Chondrocyte (in vitro differentiated cells): ENCODE measurements at regions not wholly inside any gene's neighbourhood (a gene's known extent, or its start where the extent isn't known, plus 50 kb on each side); places are given as distances from the start of the nearest gene placed in this dataset.

Source experiments
- DNase-seq: peaks from one replicate; pipeline ENCODE4 v3.0.0; 2021; ENCODE audit warnings: mixed read lengths, low spot score
- H3K27ac Mint-ChIP-seq: one replicate; pipeline ENCODE4 v1.8.0; 2021; ENCODE audit warnings: mild to moderate bottlenecking, moderate library complexity, mixed read lengths; ENCODE audit not compliant: unreplicated experiment
- H3K27me3 Mint-ChIP-seq: 2 replicates; pipeline ENCODE4 v1.8.0; 2021; ENCODE audit warnings: low read depth, mixed read lengths
- H3K36me3 Mint-ChIP-seq: 2 replicates; pipeline ENCODE4 v1.8.0; 2021; ENCODE audit warnings: low read depth, mixed read lengths
- H3K4me1 Mint-ChIP-seq: 2 replicates; pipeline ENCODE4 v1.8.0; 2021; ENCODE audit warnings: low read depth, mild to moderate bottlenecking, mixed read lengths
- H3K4me3 Mint-ChIP-seq: one replicate; pipeline ENCODE4 v1.8.0; 2021; ENCODE audit warnings: mild to moderate bottlenecking, moderate library complexity, mixed read lengths; ENCODE audit not compliant: unreplicated experiment
- H3K9me3 Mint-ChIP-seq: 2 replicates; pipeline ENCODE4 v1.8.0; 2021; ENCODE audit warnings: low read depth, mixed read lengths
- CTCF ChIP-seq: fragments of 200-600 bp; sonication (generic); IDR thresholded peaks from 2 replicates; pipeline ENCODE4 v1.5.0; 2021; ENCODE audit warnings: antibody characterized with exemption, mild to moderate bottlenecking, moderate library complexity

- H3K9me3 Mint-ChIP-seq: peaks cover 5% of the 10 kb centered on the region
- peak overlapping the region; percentile 2 for H3K27ac Mint-ChIP-seq
- H3K27me3 Mint-ChIP-seq: no peaks in the 10 kb centered on the region
- H3K4me3 Mint-ChIP-seq: no peak overlapping the region
- no peaks in the 10 kb centered on the region for H3K36me3 Mint-ChIP-seq
- TF ChIP-seq CTCF: peak; percentile 66
- H3K4me1 Mint-ChIP-seq: peaks cover 39% of the 10 kb centered on the region
- DNase-seq: no peak
Measured at GRCh38 chr7:46131916-46132795, 211.1 kb upstream of the IGFBP3 start.

DNA sequence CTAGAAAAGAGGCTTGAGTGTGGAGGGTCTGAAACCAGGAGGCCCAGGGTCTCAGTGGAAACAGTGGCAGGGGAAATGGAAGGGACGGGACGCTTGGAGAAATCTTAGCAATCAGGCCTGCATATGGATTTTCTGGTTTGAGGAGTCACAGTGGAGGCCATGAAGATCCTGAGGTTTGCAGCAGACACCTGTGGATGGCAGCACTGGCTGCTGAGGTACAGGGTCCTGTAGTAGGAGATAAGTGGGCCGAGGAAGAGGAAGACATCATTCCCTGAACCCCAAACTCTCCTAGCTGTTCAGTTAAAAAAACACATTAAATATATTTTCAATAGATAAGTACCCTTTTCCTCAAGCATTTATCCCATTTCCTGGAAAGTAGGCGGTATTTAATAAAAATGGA is 208.8 kb upstream of the IGFBP3 start:
- Mint-ChIP-seq H3K4me1 (peaks cover 28% of the 10 kb centered on the region), H3K9me3 (peaks cover 2% of the 10 kb centered on the region), H3K4me3 (no peak overlapping the region), H3K27ac (no peak overlapping the region), H3K27me3 (no peaks in the 10 kb centered on the region), H3K36me3 (no peaks in the 10 kb centered on the region)
- DNase-seq: no peak
- TF ChIP-seq CTCF: no peak

DNA sequence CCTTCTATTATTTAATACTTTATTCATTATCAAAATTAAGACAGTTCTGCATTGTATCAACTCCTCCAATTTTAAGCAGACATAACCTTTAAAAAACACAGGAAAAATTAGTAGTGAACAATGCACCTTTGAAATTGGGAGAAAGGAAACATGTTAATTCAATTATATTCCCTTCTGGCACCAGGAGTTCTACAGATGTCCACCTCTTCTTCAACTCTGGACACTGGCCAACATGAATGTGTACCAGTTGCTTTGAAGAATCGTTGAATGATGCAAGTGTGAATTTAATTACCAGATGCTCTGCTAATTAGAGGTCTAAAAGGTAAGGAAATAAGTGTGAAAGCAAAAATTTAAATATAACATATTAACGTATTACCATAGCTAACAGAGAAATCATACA is 206.7 kb upstream of the IGFBP3 start:
- H3K27ac Mint-ChIP-seq: no peak overlapping the region
- H3K4me1 Mint-ChIP-seq: peaks cover 12% of the 10 kb centered on the region
- H3K36me3 Mint-ChIP-seq: peaks cover 2% of the 10 kb centered on the region
- DNase-seq: no peak
- H3K27me3 Mint-ChIP-seq: no peaks in the 10 kb centered on the region
- H3K4me3 Mint-ChIP-seq: no peak overlapping the region
- H3K9me3 Mint-ChIP-seq: peaks cover 8% of the 10 kb centered on the region
- TF ChIP-seq CTCF: no peak

- Mint-ChIP-seq H3K27ac (no peak overlapping the region), H3K4me1 (peaks cover 2% of the 10 kb centered on the region), H3K9me3 (peaks cover 8% of the 10 kb centered on the region), H3K4me3 (no peak overlapping the region), H3K27me3 (no peaks in the 10 kb centered on the region), H3K36me3 (peaks cover 2% of the 10 kb centered on the region)
- TF ChIP-seq CTCF: no peak
- no peak for DNase-seq
Measured at GRCh38 chr7:46126675-46127300, 205.7 kb upstream of the IGFBP3 start.

- Mint-ChIP-seq H3K9me3 (peaks cover 6% of the 10 kb centered on the region), H3K27me3 (no peaks in the 10 kb centered on the region), H3K4me3 (no peak overlapping the region), H3K4me1 (peaks cover 4% of the 10 kb centered on the region), H3K36me3 (peaks cover 2% of the 10 kb centered on the region), H3K27ac (no peak overlapping the region)
- TF ChIP-seq CTCF: no peak
- DNase-seq: no peak
Measured at GRCh38 chr7:46123756-46124343, 202.8 kb upstream of the IGFBP3 start.
